ENCODE measurements at regions not wholly inside any gene's neighbourhood (a gene's known extent, or its start where the extent isn't known, plus 50 kb on each side); places are given as distances from the start of the nearest gene placed in this dataset.

GRCh38 chr22:23384923-23385677 is 195.0 kb downstream of the IGLL1 start:
- Histone ChIP-seq H3K27me3 (ENCODE audit: low read length) (no peaks in the 10 kb centered on the region), H3K9ac (ENCODE audit: low read length) (no peak overlapping the region), H3K9me3 (ENCODE audit: low read length) (no peaks in the 10 kb centered on the region), H2AFZ (ENCODE audit: low read length) (no peak overlapping the region), H4K20me1 (ENCODE audit: insufficient read depth, low read depth, low read length) (no peaks in the 10 kb centered on the region), H3K36me3 (ENCODE audit: insufficient read depth, low read length) (no peaks in the 10 kb centered on the region), H3K4me2 (ENCODE audit: low read depth, low read length, poor library complexity, severe bottlenecking) (no peak overlapping the region), H3K27ac (ENCODE audit: low read length) (no peak overlapping the region), H3K9me2 (replicated peaks; ENCODE audit: insufficient read depth, low read length) (no peaks in the 10 kb centered on the region), H3K4me3 (ENCODE audit: low read length) (no peak overlapping the region), H3K4me1 (ENCODE audit: low read length) (peaks cover 13% of the 10 kb centered on the region), H3K79me2 (ENCODE audit: low read length) (no peaks in the 10 kb centered on the region)
- no peak for DNase-seq

DNA sequence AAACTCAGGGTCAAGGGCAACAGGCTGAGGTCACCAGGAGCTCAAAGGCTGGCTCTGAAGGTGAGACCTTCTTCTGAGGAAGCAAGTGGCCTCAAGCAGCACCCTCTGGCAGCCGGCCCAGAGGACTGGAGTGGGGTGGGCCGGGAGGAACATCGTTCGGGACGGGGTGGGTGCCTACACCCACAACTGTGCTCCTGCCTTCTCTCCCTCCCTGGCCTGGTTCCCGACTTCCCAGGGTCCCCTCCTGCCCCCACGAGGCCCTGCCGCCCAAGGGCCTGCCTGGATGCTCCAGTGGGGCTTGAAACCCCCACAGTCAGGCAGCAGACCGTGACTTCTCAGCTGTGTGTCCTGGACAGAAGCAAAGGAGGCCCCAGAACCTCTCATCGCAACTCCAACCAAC is 195.7 kb downstream of the IGLL1 start:
- H2AFZ ChIP-seq (ENCODE audit: low read length), result no peak overlapping the region
- H3K36me3 ChIP-seq (ENCODE audit: insufficient read depth, low read length), result no peaks in the 10 kb centered on the region
- H3K4me1 ChIP-seq (ENCODE audit: low read length), result peaks cover 9% of the 10 kb centered on the region
- no peaks in the 10 kb centered on the region for H3K27me3 ChIP-seq (ENCODE audit: low read length)
- H3K4me3 ChIP-seq (ENCODE audit: low read length), result no peak overlapping the region
- H3K9me2 ChIP-seq (replicated peaks; ENCODE audit: insufficient read depth, low read length), result no peaks in the 10 kb centered on the region
- H3K9me3 ChIP-seq (ENCODE audit: low read length), result no peaks in the 10 kb centered on the region
- no peak overlapping the region for H3K27ac ChIP-seq (ENCODE audit: low read length)
- no peaks in the 10 kb centered on the region for H3K79me2 ChIP-seq (ENCODE audit: low read length)
- H3K4me2 ChIP-seq (ENCODE audit: low read depth, low read length, poor library complexity, severe bottlenecking), result no peak overlapping the region
- DNase-seq, result no peak
- no peak overlapping the region for H3K9ac ChIP-seq (ENCODE audit: low read length)
- H4K20me1 ChIP-seq (ENCODE audit: insufficient read depth, low read depth, low read length), result no peaks in the 10 kb centered on the region

- Histone ChIP-seq H3K27me3 (ENCODE audit: low read length) (no peaks in the 10 kb centered on the region), H3K9me3 (ENCODE audit: low read length) (no peaks in the 10 kb centered on the region), H3K9me2 (replicated peaks; ENCODE audit: insufficient read depth, low read length) (no peaks in the 10 kb centered on the region), H3K4me3 (ENCODE audit: low read length) (no peak overlapping the region), H3K4me1 (ENCODE audit: low read length) (peaks cover 4% of the 10 kb centered on the region; the same call in 1 of the 2 replicates), H3K9ac (ENCODE audit: low read length) (no peak overlapping the region), H2AFZ (ENCODE audit: low read length) (no peak overlapping the region), H3K79me2 (ENCODE audit: low read length) (no peaks in the 10 kb centered on the region), H3K36me3 (ENCODE audit: insufficient read depth, low read length) (no peaks in the 10 kb centered on the region), H3K27ac (ENCODE audit: low read length) (no peak overlapping the region), H3K4me2 (ENCODE audit: low read depth, low read length, poor library complexity, severe bottlenecking) (no peak overlapping the region), H4K20me1 (ENCODE audit: insufficient read depth, low read depth, low read length) (no peaks in the 10 kb centered on the region)
- DNase-seq, result no peak
Observed at GRCh38 chr22:23383491-23384361, 196.4 kb downstream of the IGLL1 start.

DNA sequence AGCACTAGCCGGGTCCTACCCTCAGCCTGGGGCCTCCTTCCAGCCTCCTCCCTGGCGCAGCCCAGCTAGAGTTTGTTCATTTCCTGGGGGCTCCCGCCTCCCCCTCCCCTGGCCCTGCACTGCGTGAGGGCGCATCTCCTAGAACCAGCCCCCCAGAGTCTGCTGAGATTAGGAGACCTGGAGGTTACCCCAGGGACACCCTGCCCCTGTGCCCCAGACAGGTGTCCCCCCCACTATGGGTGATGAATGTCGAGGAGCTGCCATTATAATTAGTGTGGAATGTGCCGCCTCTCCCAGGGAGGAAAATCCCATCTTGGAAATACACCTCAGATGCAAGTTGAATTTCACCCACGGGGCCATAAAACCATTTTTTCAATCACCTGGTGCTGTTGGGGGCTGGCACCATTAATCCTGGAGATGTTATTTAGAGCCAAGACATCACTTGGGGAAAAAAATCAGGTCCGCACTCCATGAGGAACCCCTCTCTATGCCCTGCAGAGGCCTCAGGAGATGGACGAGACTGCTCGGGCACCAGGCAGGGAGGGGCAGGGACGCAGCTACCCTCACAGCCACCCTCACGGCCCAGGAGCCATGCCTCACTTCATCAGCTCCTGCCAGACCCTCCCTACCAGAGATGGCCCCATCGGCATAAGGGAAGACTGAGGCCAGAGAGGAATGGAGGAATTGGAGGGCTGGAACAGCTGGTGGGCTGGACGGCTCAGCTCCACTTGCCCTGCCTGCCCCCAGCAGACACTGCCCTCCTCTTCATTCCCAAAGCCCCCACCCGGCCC is 197.5 kb downstream of the IGLL1 start:
- no peak overlapping the region for H2AFZ ChIP-seq (ENCODE audit: low read length)
- H3K27me3 ChIP-seq (ENCODE audit: low read length), result no peaks in the 10 kb centered on the region
- H3K79me2 ChIP-seq (ENCODE audit: low read length), result no peaks in the 10 kb centered on the region
- H3K4me2 ChIP-seq (ENCODE audit: low read depth, low read length, poor library complexity, severe bottlenecking), result no peak overlapping the region
- no peak overlapping the region for H3K9ac ChIP-seq (ENCODE audit: low read length)
- no peaks in the 10 kb centered on the region for H3K9me3 ChIP-seq (ENCODE audit: low read length)
- no peaks in the 10 kb centered on the region for H3K36me3 ChIP-seq (ENCODE audit: insufficient read depth, low read length)
- H3K4me3 ChIP-seq (ENCODE audit: low read length), result no peak overlapping the region
- H3K9me2 ChIP-seq (replicated peaks; ENCODE audit: insufficient read depth, low read length), result no peaks in the 10 kb centered on the region
- H4K20me1 ChIP-seq (ENCODE audit: insufficient read depth, low read depth, low read length), result no peaks in the 10 kb centered on the region
- H3K4me1 ChIP-seq (ENCODE audit: low read length), result peaks cover 4% of the 10 kb centered on the region; the same call in 1 of the 2 replicates
- H3K27ac ChIP-seq (ENCODE audit: low read length), result no peak overlapping the region
- no peak for DNase-seq

GRCh38 chr22:23381661-23382427 is 198.2 kb downstream of the IGLL1 start:
- H3K9ac ChIP-seq (ENCODE audit: low read length), result no peak overlapping the region
- peaks cover 4% of the 10 kb centered on the region; the same call in 1 of the 2 replicates for H3K4me1 ChIP-seq (ENCODE audit: low read length)
- H3K9me2 ChIP-seq (replicated peaks; ENCODE audit: insufficient read depth, low read length), result no peaks in the 10 kb centered on the region
- H2AFZ ChIP-seq (ENCODE audit: low read length), result no peak overlapping the region
- no peak overlapping the region for H3K4me3 ChIP-seq (ENCODE audit: low read length)
- H4K20me1 ChIP-seq (ENCODE audit: insufficient read depth, low read depth, low read length), result no peaks in the 10 kb centered on the region
- no peak overlapping the region for H3K4me2 ChIP-seq (ENCODE audit: low read depth, low read length, poor library complexity, severe bottlenecking)
- no peaks in the 10 kb centered on the region for H3K79me2 ChIP-seq (ENCODE audit: low read length)
- H3K27me3 ChIP-seq (ENCODE audit: low read length), result no peaks in the 10 kb centered on the region
- DNase-seq, result no peak
- H3K36me3 ChIP-seq (ENCODE audit: insufficient read depth, low read length), result no peaks in the 10 kb centered on the region
- no peaks in the 10 kb centered on the region for H3K9me3 ChIP-seq (ENCODE audit: low read length)
- no peak overlapping the region for H3K27ac ChIP-seq (ENCODE audit: low read length)

DNA sequence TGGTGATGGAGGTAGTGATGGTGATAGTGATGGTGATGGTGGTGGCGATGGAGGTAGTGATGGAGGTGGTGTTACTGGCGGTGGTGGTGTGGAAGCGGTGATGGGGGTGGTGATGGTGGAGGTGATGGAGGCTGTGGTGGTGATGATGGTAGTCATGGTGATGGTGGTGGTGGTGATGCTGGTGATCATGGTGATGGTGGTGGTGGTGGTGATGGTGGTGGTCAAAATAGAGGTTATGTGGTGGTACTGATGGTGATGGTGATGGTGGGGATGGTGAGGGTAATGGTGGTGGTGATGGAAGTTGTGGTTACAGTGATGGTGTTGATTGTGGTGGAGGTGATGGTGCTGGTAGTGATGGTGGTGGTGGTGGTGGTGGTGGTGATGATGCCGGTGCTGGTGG is 199.2 kb downstream of the IGLL1 start:
- Histone ChIP-seq H3K4me1 (ENCODE audit: low read length) (peaks cover 4% of the 10 kb centered on the region; the same call in 1 of the 2 replicates), H3K4me3 (ENCODE audit: low read length) (no peak overlapping the region), H3K27me3 (ENCODE audit: low read length) (no peaks in the 10 kb centered on the region), H3K27ac (ENCODE audit: low read length) (no peak overlapping the region), H3K36me3 (ENCODE audit: insufficient read depth, low read length) (no peaks in the 10 kb centered on the region), H4K20me1 (ENCODE audit: insufficient read depth, low read depth, low read length) (no peaks in the 10 kb centered on the region), H3K9me2 (replicated peaks; ENCODE audit: insufficient read depth, low read length) (no peaks in the 10 kb centered on the region), H3K79me2 (ENCODE audit: low read length) (no peaks in the 10 kb centered on the region), H3K9me3 (ENCODE audit: low read length) (no peaks in the 10 kb centered on the region), H3K4me2 (ENCODE audit: low read depth, low read length, poor library complexity, severe bottlenecking) (no peak overlapping the region), H3K9ac (ENCODE audit: low read length) (no peak overlapping the region), H2AFZ (ENCODE audit: low read length) (no peak overlapping the region)
- no peak for DNase-seq

DNA sequence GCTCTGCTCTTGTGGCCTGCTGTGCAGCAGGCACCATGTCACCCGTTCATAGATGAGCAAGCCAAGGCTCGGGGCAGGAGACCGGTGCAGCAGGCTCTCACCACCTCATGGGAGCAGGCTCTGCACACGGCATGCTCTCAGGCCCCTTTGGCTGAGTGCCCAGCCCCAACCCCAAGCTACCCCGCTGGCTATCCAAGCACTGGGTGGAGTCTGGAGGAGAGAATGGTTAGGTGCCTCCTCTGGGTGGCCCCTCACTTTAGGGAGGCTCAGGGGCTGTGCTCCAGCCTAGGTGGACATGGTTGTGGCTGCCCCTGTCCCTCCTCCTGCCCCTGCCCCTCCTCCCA is 199.9 kb downstream of the IGLL1 start:
- no peak for DNase-seq
- Histone ChIP-seq H3K4me3 (ENCODE audit: low read length) (no peak overlapping the region), H3K27me3 (ENCODE audit: low read length) (no peaks in the 10 kb centered on the region), H3K9ac (ENCODE audit: low read length) (no peak overlapping the region), H4K20me1 (ENCODE audit: insufficient read depth, low read depth, low read length) (no peaks in the 10 kb centered on the region), H3K27ac (ENCODE audit: low read length) (no peak overlapping the region), H3K36me3 (ENCODE audit: insufficient read depth, low read length) (no peaks in the 10 kb centered on the region), H3K4me2 (ENCODE audit: low read depth, low read length, poor library complexity, severe bottlenecking) (no peak overlapping the region), H3K9me2 (replicated peaks; ENCODE audit: insufficient read depth, low read length) (no peaks in the 10 kb centered on the region), H3K79me2 (ENCODE audit: low read length) (no peaks in the 10 kb centered on the region), H2AFZ (ENCODE audit: low read length) (no peak overlapping the region), H3K9me3 (ENCODE audit: low read length) (no peaks in the 10 kb centered on the region), H3K4me1 (ENCODE audit: low read length) (peaks cover 4% of the 10 kb centered on the region; the same call in 1 of the 2 replicates)
